ENCODE measurements at regions not wholly inside any gene's neighbourhood (a gene's known extent, or its start where the extent isn't known, plus 50 kb on each side); places are given as distances from the start of the nearest gene placed in this dataset.

DNA sequence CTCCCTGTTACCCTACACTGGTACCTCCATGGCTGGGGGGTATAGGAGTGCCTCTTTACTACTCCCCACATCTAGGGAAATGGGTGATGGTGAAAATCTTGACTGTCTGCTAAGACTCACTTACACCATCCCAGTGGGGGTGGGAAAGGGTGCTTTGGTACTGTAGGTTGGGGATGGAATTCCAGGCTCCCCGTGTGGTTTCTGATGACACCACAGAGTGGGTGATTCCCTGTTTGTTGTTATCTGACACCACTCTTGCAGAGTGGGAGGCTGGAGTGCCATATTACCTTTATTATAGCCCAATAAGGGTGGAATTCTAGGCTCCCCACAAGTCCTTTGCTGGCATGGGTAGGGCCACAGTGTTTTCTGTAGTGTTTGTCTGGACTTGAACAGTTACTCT, 264.6 kb upstream of the MAN1A1 start:
- no peak for DNase-seq

DNA sequence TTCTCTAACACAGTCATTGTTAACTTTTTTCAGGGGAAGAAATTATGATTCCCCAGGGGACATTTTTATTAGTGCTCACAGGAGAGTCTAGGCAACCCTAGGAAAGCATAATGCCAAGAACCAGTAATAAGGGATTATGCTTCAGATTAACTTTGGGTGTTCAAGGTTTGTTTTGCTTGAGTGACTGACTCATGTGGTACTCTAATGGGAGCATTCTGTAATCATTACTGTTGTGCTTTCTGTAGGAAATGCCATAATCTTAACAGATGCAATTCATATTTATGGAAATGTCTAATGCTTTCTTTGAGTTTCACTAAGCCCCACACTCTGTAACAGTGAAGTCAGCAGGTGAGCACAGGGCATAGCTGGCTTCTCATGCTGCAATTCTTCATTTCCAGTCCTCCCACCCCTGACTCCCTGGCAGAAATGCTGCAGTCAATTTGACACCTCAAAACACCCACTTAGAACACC, 263.4 kb upstream of the MAN1A1 start:
- DNase-seq, result no peak

DNA sequence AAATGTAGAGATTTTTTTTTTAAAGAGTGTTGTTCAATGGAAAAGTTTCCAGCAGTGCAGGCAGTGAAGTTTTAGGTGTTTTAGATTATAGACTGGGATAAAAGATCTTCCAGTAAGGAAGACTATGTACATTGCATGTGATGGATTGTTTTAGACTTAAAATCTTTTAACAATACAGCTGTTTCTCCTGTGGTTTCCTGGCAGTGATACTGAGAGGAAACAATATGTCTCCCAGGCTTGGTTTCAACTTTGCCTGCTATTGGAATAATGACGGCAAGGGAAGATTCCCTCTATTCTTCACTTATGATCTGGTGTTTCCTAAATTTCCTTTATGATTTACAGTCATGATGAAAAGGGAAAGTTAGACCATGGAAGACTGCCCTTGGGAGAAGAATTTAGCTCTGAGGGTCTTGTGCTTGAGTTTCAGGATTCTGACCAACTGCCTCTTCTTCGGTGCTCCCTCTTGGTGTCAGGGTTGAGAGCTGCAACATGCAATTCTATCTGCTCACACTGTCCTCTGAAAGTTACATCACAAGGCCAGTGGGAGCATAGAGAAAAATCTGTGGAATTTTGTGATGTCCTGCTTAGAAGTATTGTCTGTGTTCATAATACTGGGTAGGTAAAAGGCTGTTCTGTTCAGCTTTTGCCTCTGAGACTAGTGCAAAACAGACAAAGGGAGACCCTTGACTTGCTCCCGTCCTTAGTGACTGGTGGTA, 262.8 kb upstream of the MAN1A1 start:
- no peak for DNase-seq

DNA sequence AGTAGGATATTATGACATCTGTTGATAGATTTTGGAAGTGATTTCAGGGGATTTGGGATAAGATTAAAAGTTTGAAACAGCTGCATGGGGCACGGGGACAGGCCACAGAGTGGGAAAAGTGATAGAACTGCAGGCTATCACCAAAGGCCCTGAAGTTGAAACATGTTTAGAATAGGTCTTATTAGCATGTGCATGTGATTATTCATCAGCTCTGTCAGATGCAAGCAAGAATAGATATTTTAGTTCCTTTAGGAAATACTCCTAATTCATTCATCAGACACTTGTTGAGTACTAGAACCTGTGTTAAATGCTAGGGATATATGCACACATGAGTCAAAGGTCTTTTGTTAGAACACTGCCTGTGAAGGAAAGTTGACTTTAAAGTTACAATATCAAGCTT, 261.2 kb upstream of the MAN1A1 start:
- no peak for DNase-seq

DNA sequence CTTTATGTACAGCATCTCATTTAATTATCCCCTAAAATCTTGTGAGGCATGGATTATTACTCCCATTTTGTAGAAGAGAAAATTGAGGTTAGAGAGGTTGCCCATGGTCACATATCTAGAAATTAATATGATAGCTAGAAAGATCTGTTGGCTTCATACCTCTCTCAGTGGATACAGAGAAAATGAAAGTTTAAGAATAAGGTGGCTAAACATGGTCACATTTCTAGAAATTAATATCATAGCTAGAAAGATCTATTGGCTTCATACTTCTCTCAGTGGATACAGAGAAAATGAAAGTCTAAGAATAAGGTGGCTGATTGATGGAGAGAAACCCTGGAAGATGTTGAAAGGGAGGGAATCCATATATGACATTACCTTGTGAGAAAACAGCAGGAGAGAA, 260.7 kb upstream of the MAN1A1 start:
- DNase-seq, result no peak

DNA sequence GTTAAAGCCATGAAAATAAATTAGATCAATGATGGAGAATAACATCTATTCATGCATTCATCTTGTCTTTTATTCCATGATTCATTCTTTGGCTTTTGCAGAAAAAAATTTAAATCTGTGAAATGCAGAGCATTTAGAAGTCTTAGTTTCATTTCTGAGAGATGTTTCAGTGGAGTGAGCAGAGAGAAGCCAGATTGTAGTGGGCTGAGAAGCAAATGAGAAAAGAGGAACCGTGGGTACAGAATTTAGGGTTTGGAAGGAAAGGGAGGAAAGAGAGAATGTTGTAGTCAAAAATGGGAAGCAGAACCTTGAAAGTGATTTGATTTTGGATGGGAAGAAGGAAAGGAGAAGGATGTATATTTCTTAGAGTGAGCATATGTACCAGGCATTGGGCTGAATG, 260.3 kb upstream of the MAN1A1 start:
- DNase-seq, result no peak

DNA sequence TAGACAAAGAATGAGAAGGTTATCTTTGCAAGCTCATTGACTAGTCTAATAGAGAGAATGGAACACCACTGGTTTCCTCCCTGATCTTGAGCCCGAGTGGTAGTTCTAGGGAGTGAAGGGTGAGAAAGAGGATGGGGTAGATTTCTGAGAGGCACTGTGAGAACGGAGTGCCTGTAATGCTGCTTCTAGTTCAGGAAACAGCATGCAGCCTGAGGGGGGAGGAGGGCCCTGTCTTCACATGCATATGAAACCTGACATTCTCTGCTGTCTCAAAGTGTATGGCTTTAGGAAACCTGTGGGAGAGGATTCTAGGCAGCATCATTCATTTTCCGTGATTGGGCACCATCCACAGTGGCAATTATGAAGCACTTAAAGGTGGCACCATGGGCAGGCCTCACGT, 259.4 kb upstream of the MAN1A1 start:
- no peak for DNase-seq

DNA sequence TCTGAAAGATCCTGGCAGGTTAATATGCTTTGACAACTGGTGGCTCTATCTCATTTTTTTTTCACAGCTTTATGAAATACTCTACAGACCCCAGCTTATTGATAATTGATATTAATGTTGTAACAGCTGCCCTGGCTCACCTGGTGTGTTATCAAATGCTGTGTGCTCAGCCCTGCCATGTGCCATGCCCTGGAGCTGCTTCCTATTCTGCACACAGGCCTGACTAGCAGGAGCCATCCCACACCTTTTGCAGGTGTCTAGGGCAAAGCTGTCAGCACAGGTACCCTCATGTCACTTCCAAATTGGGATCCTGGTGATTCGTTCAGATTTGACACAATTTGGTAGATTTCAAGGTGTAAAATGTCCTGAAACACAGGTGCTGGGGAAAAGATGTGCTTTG, 254.6 kb upstream of the MAN1A1 start:
- no peak for DNase-seq

DNA sequence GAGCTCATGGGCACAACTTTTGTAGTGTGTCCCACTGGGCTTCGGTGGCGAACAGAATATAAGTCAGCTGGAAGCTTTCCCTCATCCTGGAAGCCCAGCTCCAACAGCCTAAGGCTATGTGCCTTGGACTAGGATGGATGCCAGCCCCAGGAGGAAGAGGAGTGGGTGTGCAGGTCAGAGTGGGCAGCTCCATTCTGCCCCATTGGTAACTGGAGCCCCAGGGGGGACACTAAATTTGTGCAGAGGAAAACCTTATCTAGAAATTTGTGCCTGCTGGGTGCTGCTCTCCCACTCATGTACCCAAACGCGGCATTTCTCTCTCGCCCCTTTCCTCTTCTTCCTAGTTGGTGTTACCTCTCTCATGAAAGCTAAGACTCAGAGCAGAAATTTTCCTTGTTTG, 253.9 kb upstream of the MAN1A1 start:
- no peak for DNase-seq

DNA sequence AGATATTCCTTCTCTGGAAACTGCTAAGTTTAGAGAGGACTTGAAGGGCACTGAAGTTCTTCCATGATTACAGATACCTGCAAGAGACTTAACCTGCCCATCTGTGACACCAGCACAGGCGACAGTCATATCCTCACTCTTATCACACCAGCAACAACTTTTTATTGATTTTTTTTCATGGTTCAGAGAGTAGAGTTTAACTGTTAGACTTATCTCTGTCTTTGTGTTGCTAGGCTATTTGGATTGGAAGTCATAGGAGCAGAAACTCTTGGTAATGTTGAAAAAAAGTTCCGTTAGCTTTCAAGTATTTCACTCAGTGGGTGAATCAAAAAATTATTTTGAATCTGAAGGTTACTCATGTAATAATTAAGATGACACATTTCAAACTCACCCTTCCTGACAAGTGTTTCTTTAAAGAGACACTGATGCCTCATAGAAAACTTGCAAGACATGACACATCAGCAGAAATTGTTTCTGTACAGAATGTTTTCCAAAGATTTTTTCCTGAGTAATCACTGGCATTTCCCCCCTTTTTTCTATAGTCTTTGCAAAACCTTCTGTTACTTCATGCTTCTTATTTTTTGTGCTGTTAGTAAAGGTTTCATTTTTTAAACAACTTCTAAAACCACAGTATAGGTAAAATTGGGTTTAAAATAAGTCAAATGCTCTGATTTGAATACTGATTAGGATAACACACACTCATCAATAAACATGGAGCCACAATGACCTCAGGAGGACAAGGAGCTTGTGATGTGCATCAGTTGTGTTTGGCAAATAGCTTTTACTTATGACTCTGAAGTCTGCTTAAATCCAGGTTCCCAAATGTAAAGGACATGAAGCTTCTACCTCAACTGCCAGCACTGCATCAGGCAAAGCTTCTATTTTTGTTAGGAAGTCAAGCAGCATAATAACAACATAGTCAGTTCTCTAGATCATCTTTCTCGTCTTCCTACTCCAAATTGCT, 252.9 kb upstream of the MAN1A1 start:
- DNase-seq, result no peak

DNA sequence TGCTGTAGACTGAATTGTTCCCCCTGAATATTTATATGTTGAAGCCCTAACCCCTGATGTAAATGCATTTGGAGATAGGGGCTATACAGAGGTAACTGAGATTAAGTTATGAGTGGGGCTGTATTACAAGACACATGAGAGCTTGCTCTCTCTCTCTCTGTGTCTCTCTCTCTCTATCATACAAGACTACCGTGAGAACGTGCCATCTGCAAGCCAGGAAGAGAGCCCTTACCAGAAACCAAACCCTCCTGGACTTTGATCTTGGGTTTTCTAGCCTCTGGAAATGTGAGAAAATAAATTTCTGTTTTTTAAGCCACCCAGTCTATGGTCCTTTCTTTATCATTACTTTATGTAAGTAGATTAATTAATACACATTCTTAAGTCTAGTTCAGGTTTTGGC, 249.3 kb upstream of the MAN1A1 start:
- no peak for DNase-seq

DNA sequence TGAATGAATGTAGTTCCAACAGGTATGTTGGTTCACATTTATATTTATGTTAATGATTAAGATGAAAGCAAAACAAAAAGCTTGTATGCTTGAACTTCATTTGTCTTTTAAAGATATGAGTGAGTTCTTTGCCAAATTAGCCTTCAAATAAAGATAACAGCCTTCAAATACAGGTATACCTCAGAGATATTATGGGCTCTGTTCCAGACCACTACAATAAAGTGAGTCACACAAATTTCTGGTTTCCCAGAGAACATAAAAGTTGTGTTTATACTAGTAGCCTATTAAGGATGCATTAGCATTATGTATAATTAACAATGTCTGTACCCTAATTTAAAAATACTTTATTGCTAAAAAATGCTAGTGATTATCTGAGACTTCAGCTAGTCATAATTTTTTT, 245.3 kb upstream of the MAN1A1 start:
- no peak for DNase-seq

DNA sequence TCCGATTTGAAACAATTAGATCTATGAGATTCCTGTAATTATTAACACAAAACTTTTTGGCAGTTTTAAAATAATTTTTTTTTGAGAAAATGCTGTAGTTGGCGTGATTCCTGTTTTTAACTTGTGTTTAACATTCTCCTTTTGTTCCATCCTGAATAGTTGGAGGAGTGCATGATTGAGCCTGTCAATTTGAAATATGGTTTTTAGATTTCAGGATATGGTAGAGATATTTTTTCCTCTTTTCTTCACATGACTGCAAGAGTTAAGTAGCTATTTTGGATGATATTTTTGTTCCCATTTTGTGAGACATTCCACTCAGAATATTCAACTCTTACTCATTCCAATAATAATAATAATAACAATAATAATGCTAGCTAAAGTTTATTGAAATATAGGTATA, 241.7 kb upstream of the MAN1A1 start:
- no peak for DNase-seq

DNA sequence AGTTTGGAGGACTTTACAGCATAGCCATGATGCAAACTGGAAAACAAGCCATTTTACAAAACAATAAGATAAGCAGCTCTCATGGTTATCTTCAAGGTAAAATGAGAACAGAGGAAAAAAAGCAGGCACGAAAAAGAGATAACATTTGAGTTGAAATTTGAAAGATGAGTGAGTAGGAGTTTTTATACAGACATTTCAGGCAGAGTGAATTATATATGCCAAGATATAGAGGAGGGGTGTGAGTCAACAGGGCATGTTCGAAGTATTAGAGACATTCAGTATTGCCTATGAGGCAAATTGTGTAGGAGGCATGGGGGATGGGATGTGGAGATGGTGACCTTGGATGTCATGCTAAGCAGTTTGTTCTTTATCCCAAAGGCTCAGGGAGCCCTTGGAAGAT, 240.5 kb upstream of the MAN1A1 start:
- DNase-seq, result no peak

DNA sequence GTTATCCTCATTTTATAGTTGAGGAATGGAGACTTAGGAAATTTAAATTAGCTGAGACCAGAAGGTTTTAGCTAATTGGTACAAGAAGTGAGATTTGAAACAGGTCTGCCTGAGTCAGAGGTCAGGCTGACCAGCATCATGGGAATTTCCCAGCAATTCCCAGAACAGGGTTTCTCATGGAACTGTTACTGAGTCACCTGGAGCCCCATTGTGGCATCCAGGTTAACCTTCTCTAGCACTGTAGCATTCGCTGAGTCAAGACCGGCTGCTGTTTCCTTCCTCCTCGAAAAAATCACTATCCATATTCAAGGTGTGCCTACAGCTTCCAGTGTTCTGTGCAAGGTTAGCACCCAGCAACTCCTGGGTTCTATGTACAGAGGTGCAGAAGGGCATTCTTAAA, 238.0 kb upstream of the MAN1A1 start:
- no peak for DNase-seq

DNA sequence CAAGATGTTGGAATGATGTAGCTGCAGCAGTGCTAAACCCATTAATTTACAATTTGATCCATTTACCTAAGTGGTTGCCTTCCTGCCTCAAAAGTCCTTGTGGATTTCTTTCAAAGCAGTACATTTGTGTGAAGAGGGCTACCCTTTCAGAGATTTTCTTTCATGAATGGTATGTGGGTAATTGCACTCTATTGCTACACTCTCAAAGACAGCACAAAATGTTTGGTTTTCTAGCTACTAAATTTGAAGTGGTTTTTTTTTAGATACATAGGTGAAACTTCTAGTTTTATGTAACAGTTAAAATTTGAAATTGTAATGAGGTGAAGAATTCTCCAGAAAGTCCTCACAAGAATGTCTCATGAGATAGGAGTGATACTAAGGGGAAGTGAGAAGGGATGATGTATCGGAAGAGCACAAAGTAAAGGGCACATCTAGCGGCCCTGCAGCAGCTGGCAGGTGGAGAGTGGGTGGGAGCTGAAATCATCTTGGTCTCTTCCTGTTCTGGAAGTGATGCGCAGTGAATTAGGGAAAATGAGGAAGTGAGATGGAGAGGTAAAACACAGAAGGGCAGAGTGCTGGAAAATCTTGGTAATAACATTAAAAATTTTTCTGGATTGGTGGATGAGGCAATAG, 236.8 kb upstream of the MAN1A1 start:
- no peak for DNase-seq

DNA sequence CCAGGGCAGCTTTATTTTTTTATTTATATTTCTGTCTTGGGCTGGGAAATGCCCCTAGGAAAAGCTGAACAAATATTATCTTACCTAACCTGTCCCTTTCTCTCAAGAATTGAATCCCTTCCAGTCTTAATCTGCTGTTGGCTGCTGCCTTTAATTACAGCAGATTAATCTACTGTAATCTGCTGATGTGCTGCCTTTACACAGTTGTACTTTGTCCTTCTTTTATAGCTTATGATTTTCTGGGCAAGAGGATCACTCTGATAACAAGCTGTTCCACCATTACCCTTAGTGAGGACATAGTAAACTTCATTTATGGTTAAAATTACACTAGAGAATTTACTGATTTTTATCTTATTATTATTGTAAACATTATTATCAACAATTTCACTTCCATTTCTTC, 234.5 kb upstream of the MAN1A1 start:
- DNase-seq, result no peak

DNA sequence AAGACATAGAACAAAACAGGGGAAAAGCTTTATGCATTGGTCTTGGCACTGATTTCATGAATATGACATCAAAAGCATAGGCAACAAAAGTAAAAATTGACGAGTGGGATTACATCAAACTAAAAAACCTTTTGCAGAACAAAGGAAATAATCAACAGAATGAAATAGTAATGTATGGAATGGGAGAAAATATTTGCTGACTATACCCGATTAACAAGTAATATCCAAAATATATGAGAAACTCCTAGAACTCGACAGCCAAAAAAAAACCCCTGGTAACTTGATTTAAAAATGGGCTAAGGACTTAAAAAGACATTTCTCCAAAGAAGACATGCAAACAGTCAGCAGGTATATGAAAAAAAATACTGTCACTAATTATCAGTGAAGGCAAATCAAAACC, 231.7 kb upstream of the MAN1A1 start:
- no peak for DNase-seq

DNA sequence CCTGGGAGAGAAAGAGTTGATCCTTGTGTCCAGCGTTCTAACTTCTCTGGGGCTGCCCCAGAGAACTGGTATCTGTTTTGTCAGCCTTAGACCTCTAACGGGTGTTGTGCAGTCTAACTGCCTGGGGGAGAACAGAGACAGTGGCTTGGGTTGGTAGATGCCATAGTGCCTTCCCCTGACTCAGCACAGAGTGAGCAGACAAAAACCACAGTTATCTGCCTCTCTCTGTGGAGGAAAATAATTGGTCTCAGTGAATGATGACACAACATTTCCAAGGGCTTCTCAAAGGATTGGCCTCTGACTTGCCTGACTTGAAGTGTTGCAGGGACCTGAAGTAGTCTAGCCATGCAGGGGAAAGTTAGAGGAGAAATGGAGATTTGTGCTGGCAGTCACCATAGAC, 226.2 kb upstream of the MAN1A1 start:
- DNase-seq, result no peak

DNA sequence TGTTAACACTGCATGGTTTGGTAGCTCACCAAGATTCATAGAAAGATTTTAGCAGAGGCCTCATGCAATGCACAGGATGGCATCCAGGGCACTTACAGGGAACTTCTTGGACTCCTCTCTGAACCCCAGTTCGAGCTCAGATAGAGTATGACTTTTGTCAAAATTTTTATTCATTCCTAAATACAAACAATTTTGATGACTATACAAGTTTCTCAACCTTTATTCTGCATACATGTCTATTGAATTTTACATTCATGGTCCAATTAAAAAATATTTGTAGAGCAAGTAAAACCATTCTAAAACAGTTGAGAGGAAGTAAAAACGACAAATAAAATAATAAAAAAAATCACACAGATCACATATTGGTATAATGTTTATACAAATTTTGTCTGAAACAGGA, 219.0 kb upstream of the MAN1A1 start:
- DNase-seq, result no peak

DNA sequence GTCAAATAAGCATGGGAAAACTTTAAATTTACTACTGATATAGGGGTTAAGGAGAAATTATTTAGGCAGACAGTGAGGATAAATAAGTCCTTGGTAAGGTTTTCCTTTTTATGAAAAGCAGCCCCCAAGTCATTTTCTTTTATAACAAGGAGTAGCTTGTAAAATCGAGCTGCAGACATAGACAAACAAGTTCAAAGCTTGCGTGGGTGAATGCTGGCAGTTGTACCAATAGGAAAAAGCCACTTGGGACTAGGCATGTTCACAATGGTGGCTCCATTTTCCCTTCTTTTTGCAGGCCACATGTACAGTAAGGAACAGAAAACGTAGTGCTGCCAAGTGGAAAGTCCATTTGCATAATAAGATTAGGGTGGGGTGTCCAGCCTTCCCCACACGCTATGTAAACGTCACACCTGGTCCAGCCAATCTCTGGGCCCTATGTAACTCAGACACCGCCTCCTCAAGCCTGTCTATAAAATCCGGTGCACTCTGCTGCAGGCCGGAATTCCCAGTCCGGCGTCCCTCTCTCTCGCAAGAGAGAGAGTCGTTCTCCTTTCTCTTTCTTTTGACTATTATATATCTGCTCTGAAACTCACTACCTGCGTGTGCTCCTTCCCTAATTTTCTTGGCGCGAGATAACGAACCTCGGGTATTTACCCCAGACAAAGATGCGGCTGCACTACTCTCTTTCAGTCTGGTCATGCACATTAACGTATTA, 217.1 kb upstream of the MAN1A1 start:
- no peak for DNase-seq

DNA sequence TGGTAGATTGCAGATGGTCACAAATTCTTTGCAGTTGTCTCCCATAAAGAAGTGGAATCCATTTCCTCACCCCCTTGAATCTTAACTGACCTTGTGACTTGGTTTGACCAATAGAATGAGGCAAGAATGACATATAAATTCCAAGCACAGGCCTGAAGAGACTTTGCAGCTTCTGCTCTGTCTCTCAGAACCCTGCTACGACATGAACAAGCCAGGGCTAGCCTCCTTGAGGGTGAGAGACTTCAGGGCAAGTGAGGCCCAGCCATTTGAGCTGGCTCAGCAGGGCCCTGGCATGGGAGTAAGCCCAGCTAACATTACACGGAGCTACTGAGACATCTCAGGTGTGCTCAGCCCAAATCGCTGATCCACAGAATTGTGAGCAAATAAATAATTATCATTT, 216.3 kb upstream of the MAN1A1 start:
- DNase-seq, result no peak

DNA sequence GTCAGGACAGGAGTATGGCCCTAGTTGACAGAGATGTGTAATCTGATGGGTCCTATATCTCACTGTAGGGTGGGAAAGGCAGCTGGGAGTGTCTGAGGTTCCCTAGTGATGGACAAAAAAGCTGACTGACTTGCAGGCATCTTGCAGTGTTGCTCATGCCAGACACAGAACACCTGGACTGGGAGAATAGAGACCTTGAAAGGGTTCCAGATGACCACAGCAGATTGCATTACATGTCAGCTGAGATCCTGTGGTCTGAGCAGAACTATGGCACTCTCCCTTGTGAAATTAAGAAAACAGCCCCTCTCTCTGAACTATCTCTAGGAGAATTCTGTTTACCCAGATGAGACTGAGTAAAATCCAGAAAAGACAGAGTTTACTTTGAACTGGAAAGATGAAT, 212.6 kb upstream of the MAN1A1 start:
- no peak for DNase-seq

All from NCI-H524 treated with DMSO at 0.1 percent for 48 hours (cell line).